NOMO-1 treated with DMSO at 0.1 percent for 48 hours (cell line): ENCODE measurements at regions not wholly inside any gene's neighbourhood (a gene's known extent, or its start where the extent isn't known, plus 50 kb on each side); places are given as distances from the start of the nearest gene placed in this dataset.

Experiments
- DNase-seq: peaks from one replicate; lab custom pipeline; 2025; ENCODE audit not compliant: unreplicated experiment; lab: John Stamatoyannopoulos, UW

DNA sequence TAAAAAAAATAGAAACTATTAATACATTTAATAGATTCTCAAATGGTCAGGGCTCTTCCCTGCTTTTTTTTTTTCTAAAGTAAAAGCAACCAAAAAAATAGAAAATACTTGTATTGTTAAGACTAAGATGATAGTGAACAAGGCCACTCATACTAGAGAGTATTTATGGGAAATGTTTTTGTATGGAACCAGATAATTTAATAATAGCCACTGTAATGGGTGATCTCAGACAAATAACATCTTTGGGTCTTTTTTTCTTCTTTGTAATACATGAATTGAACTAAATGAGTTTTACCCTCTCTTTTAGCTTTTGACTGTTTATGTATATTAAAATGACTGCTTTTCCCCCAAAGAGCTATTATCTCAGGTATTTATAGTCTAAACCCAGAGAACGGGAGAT lies 92.1 kb upstream of the ELOVL6 start:
- DNase-seq: no peak

DNA sequence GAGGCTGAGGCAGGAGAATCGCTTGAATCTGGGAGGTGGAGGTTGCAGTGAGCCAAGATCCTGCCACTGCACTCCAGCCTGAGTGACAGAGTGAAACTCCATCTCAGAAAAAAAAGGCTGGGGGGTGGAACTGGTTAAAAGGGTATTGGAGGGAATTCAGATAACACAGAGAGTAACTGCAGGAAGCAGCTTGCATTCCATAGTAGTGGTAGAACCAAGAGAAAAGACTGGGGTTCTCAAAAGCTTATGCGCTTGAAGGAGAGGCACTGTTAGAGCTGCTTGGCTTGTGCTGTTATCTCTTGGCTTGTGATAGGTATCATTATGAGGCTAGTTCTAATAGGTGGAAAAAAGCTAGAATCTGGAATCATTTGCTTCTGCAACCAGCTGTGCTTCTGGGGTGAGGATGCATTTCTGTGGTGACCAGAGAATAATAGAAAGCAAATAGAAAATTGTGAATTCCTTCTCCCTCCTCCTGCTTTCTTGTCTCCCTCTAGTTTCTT lies 91.2 kb upstream of the ELOVL6 start:
- no peak for DNase-seq

DNA sequence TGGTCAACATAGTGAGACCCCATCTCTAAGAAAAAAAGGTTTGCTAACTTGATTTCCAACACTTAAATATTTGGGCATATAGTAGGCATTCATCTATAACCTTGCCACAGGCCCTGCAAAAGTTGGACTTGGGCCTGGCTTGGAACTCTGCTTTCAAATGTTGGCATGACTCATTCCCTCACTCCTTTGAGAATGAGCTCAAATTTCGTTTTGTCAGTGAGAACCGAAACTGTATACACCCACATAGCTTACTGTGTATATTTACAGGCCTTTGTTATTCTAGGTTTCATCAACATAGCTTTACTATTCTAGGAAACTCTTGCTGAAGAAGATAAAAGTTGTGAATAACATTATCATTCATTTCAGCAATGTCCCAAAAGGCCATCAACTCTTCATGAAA lies 88.7 kb upstream of the ELOVL6 start:
- DNase-seq: peak; percentile 28

DNA sequence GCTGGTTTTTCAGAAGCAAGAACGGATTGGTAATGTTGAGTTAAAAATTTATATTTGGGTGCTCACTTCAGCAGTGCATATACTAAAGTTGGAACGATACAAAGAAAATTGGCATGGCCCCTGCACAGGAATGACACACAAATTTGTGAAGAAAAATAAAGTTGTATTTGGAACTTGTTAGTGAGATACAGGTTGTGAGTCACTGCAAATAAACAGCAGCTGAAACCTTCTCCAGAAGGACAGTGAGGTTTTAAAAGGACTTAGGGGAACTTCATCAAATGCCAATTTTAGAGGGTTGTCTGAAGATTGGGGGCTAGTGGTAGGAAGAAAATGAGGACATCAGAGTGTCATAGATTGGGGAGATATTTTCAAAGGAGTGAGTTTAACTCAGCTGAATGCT lies 79.7 kb upstream of the ELOVL6 start:
- DNase-seq: no peak

DNA sequence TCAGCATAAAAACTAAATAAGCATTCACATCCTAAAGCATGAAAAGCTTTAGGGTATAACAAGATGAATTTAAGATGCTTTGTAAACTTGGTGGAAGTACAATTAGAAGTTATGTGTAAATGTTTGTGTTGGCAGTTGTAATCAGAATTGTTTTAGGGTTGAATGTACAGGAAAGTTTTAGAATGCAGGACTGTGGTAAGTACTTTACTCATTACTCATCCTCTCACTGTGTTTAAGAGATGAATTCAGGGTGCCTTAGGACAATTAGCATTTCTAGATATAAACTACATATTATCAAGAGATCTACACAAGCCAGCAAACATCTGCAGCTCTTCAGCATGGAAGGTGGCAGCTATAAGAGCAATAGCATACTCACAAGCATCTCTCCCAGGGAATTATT lies 77.5 kb upstream of the ELOVL6 start:
- DNase-seq: no peak

DNA sequence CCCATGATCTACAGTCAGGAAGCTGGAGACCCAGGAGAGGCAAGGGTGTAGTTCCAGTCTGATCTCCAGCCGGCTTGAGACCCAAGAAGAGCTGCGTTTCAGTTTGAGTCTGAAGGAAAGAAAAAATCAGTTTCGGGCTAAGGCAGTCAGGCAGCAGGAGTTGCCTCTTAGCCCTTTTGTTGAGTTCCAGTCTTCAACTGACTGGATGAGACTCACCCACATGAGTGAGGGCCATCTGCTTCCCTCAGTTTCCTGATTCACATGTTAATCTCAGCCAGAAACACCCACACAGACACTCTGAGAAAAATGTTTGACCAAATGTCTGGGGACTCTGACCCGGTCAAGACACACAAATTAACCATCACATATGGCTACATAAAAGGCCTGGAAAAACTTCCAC lies 73.6 kb upstream of the ELOVL6 start:
- DNase-seq: no peak

DNA sequence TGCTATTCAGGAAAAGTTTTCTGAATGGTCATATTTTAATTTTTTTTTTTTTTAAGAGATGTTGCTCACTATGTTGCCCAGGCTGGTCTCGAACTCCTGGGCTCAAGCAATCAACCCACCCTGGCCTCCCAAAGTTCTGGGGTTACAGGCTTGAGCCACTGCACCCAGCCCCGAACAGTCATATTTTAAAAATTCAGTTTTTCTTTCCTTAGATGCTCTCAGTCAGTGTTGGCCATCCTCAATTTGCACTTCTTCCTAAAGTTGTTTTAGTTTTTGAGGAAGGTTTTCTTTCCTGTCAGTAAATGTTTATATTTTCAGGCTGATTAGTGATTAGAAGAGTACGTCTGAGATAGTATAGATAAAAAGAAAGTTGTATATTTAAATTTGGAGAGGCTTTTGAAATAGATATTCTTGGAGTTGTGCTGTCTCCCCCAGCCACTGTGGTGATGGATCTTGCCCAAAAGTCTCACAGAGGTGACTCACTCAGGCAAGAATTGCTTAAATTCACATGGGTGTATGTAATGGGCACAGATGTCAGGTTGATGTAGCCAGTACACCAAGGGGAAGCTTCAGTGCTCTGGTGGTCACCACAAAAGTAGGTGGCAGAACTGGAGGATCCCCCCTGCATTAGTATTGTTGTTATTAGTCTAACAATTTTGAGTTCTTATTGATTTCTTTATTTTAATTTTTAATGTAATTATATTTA lies 72.2 kb upstream of the ELOVL6 start:
- peak; percentile 1 for DNase-seq

DNA sequence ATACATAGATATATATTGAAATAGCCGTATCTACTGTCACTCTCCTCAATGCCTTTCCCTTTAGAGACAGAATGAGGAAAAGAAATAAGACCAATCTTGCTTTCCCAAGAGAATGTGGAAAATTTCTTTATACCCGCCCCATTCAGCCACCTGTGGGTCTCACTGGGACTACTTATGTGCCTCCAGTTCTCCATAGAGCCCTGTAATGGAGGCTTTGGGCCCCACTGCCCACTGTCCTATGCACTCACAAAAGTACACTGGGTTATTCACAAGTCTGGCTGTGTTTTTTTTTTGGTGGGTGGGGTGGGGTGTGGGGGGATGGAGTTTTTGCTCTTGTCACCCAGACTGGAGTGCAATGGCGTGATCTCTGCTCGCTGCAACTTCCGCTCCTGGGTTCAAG lies 70.4 kb upstream of the ELOVL6 start:
- no peak for DNase-seq

DNA sequence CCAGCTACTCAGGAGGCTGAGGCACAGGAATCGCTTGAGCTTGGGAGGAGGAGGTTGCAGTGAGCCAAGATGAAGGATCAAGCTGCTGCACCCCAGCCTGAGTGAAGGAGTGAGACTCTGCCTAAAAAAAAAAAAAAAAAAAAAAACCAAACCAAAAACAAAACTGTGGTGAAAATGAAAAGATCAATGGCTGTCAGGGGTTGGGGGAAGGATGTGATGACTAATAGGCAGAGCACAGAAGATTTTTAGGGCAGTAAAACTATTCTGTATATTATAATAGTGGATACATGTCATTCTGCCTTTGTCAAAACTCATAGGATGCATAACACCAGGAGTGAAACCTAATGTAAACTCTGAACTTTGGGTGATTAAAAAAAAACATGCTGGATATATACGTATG lies 69.9 kb upstream of the ELOVL6 start:
- no peak for DNase-seq

DNA sequence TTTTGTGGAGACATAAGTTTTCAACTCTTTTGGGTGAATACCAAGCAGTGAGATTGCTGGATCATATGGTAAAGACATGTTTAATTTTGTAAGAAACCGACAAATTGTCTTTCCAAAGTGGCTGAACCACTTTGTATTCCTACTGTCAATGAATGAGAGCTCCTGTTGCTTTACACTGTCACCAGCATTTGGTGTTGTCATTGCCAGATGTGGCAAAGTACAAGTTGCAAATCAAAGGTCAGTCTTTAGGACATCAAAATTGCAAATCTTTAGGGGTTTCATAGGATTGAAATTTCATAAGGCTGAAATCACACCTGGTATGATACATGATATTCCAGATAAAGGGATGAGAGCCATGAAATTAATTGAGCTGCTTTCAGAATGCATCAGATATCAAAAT lies 67.7 kb upstream of the ELOVL6 start:
- no peak for DNase-seq

DNA sequence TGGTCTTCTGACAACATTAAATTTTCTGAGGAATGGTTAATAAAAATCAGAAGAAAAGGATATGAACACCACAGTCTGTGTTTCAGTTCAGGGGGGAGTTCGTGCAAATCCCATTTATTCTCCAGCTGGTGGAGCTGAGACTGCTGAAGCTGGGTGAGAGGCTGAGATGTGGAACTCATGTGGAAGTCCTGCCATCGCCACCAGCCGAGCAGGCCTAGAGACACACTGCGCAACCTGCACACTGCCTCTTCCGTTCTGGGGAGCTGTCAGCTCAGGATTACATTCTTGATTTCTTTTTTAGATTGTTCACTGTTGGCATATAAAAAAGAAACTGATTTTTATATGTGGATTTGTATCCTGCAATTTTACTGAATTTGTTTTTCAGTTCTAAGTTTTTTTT lies 66.6 kb upstream of the ELOVL6 start:
- DNase-seq: no peak

DNA sequence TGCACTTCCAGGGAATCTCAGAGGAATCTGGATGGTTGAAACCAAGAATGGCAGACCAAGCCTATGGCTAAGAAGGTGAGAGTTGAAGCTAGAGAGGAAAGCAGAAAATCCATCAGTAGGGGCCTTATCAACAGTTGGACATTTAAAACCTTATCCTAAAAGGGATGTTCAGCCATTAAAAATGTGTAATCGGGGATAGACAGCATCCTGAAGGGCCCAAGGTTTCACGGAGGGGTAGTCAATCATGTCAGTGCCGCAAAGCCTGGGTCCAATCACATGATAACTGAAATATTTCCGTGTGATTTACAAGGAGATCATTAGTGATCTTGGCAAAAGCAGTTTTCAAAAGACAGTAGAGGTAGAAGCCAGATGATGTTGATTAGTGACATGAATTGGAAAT lies 61.9 kb upstream of the ELOVL6 start:
- no peak for DNase-seq

DNA sequence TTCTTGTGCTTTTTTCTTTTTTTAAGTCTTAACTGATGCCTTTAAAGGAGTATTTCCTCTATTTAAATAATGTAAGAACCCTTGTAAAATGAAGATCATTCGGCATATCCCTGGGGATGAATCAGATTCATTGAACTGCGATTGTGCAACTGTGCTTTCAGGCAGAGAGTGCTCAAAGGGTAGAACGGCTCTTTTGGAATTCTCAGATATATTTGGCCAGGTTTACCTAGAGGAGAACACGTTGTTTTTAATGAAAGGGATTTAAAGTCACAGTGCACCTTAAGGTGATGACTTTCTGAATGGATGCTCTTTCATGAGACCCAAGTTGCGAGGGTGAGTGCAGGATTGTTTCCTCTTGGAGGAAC lies 51.6 kb upstream of the ELOVL6 start:
- DNase-seq: no peak

DNA sequence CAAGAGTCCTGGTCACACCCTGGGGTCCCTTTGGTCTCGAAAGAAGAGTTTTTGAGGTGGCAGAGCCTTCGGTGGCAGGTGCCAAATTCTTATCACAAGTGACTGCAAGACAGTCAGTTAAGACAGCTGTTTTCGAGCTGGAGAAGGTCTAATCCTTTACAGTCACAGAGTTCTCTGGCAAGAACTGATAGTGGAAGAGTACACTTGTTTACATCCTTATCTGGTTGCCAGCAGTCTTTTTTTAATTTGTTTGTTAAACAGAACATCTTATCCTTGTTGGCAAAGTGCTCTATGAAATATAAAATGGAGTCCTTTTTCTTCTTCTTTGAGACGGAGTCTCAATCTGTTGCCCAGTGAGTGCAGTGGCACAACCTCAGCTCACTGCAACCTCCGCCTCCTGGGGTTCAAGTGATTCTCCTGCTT lies 50.4 kb upstream of the ELOVL6 start:
- DNase-seq: no peak
